HAP-1 (cell line): ENCODE measurements at regions not wholly inside any gene's neighbourhood (a gene's known extent, or its start where the extent isn't known, plus 50 kb on each side); places are given as distances from the start of the nearest gene placed in this dataset.

ENCODE experiments used
- DNase-seq, 2 experiments: peaks; one replicate each; pipeline ENCODE4 v3.0.0-alpha.2; 2016 to 2020; ENCODE audit warnings: low spot score in 2 of 2
- H3K27me3 ChIP-seq: fragments of 250-450 bp; sonication (Bioruptor Pico); 2 replicates; pipeline ENCODE4 v1.5.1; 2020; ENCODE audit warnings: low read depth, mild to moderate bottlenecking, moderate library complexity
- H3K36me3 ChIP-seq: fragments of 250-450 bp; sonication (Bioruptor Pico); replicated peaks from 2 replicates; pipeline ENCODE4 v1.5.1; 2020; ENCODE audit warnings: mild to moderate bottlenecking
- H3K4me1 ChIP-seq: fragments of 250-450 bp; sonication (Bioruptor Pico); 2 replicates; pipeline ENCODE4 v1.5.1; 2020; ENCODE audit warnings: mild to moderate bottlenecking
- H3K4me3 ChIP-seq: fragments of 250-450 bp; sonication (Bioruptor Pico); 2 replicates; pipeline ENCODE4 v1.5.1; 2020; ENCODE audit warnings: mild to moderate bottlenecking, moderate library complexity
- H3K9me3 ChIP-seq: fragments of 250-450 bp; sonication (Bioruptor Pico); 2 replicates; pipeline ENCODE4 v1.5.1; 2020; ENCODE audit warnings: mild to moderate bottlenecking, moderate library complexity
- in situ Hi-C: fragments of 300-500 bp; cut with MboI; formaldehyde crosslinking; loops from 3 replicates; pipeline ENCODE4 v1.14.3; 2020; ENCODE audit warnings: low sequenced_read_pairs, inconsistent platforms, mixed read lengths

DNA sequence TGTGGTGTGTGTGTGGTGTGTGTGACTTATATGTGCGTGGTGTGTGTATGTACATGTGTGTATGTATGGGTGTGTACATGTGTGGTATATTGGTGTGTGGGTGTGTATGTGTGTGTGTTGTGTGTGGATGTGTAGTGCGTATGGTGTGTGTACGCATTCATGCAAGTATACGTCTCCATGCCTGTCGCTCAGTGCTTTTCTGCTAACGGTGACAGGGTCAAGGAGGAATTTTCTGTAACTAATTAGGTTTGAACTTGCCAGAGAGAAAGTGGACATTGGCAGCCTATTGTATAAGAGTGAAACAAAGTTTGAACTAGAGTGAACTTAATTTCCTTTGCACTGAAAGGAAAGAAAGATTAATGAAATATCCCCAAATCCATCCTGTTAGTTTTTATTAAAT is 120.9 kb upstream of the GSC start:
- Histone ChIP-seq H3K4me1 (no peaks in the 10 kb centered on the region), H3K9me3 (no peaks in the 10 kb centered on the region), H3K27me3 (no peaks in the 10 kb centered on the region), H3K4me3 (no peak overlapping the region), H3K36me3 (no peaks in the 10 kb centered on the region)
- no peak for DNase-seq
- in situ Hi-C loops = no loop called here

DNA sequence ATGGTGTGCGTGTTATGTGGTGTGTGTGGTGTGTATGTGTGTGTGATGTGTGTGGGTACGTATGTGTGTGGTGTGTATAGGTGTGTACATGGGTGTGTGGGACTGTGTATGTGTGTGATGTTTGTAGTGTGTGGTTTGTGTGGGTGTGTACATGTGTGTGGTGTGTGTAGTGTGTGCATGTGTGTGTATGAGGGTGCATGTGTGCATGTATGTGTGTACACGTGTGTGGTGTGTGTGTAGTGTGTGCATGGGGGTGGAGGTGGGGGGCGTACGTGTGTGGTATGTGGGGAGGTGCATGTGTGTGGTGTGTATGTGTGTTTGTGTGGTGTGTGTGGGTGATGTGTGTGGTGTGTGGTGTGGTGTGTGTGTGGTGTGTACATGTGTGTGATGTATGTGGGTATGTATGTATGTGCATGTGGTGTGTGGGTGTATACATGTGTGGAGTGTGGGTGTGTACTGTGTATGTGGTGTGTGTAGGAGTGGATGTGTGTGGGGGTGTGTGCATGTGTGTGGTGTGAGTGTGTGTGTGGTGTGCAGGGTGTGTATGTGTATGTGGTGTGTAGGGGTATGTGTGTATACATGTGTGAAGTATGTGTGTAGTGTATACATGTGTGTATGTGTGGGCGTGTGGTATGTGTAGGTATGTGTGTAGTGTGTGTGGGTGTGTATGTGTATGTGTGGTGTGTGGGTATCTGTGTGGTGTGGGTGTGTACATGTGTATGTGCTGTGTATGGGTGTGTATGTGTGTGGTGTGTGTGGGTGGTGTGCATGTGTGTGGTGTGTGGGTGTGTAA is 119.8 kb upstream of the GSC start:
- Histone ChIP-seq H3K4me3 (no peak overlapping the region), H3K27me3 (no peaks in the 10 kb centered on the region), H3K9me3 (no peaks in the 10 kb centered on the region), H3K36me3 (no peaks in the 10 kb centered on the region), H3K4me1 (no peaks in the 10 kb centered on the region)
- in situ Hi-C loops = no loop called here
- no peak for DNase-seq

DNA sequence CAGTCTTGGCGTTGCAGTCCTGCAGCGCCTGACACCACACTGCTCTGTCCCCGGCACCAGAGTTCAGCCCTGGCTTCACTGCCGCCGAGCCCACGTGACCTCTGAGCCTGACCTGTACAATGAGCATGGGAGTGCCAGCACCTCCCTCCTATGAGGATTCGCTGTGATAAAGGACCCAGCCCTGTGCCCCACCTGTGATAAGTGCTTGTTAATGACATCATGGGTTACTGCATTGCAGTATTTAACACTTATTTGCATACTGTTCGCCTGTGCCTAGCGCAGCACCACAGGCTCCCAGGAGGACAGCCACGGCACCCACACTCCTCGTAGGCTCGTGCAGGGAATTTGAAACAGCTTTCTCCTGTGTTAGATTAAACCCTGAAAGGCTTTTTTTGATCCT is 118.2 kb upstream of the GSC start:
- no peaks in the 10 kb centered on the region for H3K4me1 ChIP-seq
- no peaks in the 10 kb centered on the region for H3K36me3 ChIP-seq
- no peak for DNase-seq
- in situ Hi-C loops = no loop called here
- H3K9me3 ChIP-seq = no peaks in the 10 kb centered on the region
- no peaks in the 10 kb centered on the region for H3K27me3 ChIP-seq
- H3K4me3 ChIP-seq = no peak overlapping the region

DNA sequence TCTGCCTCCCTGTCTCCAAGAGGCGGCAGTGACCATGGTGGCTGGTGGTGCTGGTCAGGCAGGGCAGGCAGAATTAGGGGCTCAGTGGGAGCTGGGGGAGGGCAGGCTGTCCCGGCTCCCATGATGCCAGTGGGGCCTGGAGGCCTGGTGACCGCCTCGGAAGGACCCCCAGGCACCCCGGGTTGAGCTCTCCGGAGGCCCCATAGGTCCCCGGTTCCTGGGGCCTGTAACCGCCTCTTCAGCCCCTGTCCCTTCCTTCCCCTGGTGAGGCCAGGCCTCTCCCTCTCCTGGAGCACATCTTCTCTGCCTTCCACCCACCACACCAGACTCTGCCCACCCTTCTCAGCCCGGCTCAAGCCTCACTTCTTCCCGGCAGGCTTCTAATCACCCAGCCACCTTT is 117.7 kb upstream of the GSC start:
- in situ Hi-C loops = no loop called here
- no peak for DNase-seq
- H3K4me3 ChIP-seq = no peak overlapping the region

DNA sequence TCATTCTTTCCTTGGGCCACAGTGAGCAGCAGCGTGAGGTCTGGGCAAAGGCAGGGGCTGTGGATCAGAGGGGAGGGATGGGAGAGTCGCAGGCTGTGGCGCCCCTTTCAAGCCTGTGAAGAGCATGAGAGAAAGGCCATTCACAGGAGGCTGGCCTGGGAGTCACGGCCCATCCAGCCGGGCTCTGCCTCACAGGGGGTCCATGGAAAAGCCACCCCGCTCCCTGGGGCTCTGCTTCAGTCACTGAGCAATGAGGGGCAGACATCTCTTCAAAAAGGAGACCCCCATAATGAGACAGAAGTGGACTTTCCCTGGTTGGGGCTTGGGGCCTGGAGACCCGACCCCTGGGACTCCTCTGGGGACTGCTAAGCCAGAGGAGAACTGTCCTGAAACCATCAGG is 117.0 kb upstream of the GSC start:
- in situ Hi-C loops = no loop called here
- Histone ChIP-seq H3K4me3 (no peak overlapping the region), H3K27me3 (no peaks in the 10 kb centered on the region), H3K9me3 (no peaks in the 10 kb centered on the region), H3K4me1 (no peaks in the 10 kb centered on the region), H3K36me3 (no peaks in the 10 kb centered on the region)
- DNase-seq = no peak

More for the DNA sequence above, 117.7 kb upstream of the GSC start:
- Histone ChIP-seq H3K4me1 (no peaks in the 10 kb centered on the region), H3K9me3 (no peaks in the 10 kb centered on the region), H3K36me3 (no peaks in the 10 kb centered on the region), H3K27me3 (no peaks in the 10 kb centered on the region)

DNA sequence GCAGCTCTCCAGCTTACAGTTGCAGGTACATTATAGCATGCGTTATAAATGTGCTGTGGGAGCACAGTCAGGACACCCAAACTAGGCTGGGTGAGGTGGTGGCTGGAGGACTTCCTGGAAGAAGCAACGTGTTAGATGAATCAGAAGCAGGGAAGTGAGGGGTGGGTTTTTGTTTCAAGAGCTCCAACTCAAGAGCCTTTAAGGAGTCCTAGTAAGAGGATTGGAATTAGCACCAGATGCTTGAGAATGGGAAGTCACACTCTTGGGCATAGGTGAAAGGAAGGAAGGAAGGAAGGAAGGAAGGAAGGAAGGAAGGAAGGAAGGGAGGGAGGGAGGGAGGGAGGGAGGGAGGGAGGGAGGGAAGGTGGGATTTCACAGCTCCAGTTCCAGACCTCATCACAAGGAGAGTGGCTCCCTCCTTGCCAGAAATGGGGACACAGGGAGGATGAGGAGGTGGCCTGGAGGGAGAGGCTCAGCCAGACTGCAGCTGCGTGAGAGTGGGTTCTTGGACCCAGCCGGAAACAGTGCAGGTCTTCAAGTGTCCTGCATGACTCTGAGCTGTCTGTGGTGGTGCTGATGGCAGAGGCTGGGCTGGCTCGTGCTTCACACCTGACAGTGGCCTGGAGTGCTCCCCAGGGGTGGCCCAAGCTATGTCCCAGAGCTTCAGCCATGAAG is 115.7 kb upstream of the GSC start:
- no peaks in the 10 kb centered on the region for H3K27me3 ChIP-seq
- no peaks in the 10 kb centered on the region for H3K36me3 ChIP-seq
- H3K4me1 ChIP-seq = no peaks in the 10 kb centered on the region
- in situ Hi-C loops = no loop called here
- DNase-seq = no peak
- H3K9me3 ChIP-seq = no peaks in the 10 kb centered on the region
- no peak overlapping the region for H3K4me3 ChIP-seq

DNA sequence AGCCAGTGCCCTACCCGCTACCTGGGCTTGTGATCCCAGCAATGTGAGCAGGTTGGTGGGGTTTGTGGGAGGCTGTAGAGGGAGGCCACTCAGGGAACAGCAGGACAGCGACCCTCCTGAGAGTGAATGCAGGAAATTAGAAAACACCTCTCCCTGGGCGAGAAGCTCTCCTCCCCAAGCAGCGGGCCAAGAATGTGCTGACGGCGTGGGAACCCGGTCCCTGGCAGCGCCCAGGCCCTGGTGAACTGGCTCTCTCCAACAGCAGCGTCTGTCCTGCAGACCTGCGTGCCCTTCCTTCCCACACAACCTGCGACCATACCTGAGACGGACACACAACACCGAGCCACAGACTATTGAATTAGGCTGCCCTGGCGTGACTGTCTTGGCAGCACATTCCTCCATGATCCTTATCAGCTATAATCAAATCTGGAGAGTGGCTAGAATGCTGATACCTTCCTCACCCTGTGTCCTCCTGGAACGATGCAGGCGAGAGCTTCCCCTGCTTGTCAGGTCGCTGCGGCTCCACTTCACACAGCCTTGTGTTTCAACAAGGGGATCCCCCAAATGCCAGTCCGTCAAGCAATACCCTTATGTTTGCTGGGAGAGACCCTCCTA is 114.8 kb upstream of the GSC start:
- in situ Hi-C loops = no loop called here
- Histone ChIP-seq H3K36me3 (no peaks in the 10 kb centered on the region), H3K4me3 (no peak overlapping the region), H3K27me3 (no peaks in the 10 kb centered on the region), H3K4me1 (no peaks in the 10 kb centered on the region), H3K9me3 (no peaks in the 10 kb centered on the region)
- no peak for DNase-seq

DNA sequence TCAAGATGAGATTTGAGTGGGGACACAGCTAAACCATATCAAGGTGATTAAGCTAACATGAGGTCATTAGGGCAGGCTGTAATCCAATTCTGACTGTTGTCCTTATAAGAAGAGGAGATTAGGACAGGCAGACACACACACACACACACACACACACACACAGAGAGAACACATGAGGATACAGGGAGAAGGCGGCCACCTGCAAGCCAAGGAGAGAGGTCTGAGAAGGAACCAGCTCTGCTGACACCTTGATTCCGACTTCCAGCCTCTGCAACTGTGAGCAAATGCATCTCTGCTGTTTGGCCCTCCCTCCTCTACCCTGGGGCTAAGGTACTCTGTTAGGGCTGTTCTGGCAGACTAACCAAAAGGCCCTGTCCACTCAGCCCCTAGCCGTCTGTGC is 112.5 kb upstream of the GSC start:
- Histone ChIP-seq H3K4me3 (no peak overlapping the region), H3K36me3 (no peaks in the 10 kb centered on the region), H3K27me3 (no peaks in the 10 kb centered on the region), H3K4me1 (no peaks in the 10 kb centered on the region), H3K9me3 (no peaks in the 10 kb centered on the region)
- DNase-seq = no peak
- in situ Hi-C loops = no loop called here

DNA sequence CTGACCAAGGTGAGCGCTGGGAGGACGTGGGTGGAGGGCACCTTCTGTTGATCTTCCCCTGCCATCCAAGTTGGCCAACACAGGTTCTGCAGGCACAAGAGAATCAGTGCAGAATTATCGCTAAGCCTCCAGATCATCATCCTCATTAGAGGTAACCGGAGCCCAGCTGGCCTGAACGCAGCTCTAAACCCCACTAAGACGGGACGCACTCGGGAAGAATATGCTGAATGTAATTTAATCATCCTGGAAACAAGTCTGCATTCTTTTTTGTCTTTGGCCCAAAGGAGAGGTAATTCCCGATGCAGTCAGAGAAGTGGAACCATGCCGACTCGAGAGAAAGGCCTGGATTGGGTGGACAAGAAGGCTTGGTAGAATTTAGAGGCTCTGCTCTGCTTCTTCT is 111.0 kb upstream of the GSC start:
- in situ Hi-C loops = no loop called here
- peaks cover 3% of the 10 kb centered on the region; the same call in 1 of the 2 replicates for H3K27me3 ChIP-seq
- no peak for DNase-seq

DNA sequence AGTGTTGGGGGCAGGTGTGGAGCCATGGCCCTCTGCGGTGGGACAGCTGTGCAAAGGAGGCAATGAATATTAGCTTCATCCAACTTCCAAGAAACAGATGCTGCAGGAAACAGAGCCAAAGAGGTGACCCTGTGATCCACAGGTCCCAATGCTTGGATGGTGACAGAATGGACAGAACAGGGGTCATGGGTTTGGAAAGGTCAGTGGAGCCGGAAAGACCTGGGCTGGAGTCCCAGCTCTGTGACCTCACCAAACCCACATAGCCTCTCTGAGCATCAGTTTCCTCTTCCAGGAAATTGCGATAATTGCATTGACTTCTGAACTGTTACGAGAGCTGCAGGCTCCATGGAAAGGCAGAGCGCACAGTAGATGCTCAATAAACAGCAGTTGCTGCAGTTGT is 110.2 kb upstream of the GSC start:
- H3K27me3 ChIP-seq = peaks cover 8% of the 10 kb centered on the region; the same call in 1 of the 2 replicates
- H3K9me3 ChIP-seq = no peaks in the 10 kb centered on the region
- H3K4me1 ChIP-seq = no peaks in the 10 kb centered on the region
- DNase-seq = no peak
- H3K4me3 ChIP-seq = no peak overlapping the region
- no peaks in the 10 kb centered on the region for H3K36me3 ChIP-seq
- in situ Hi-C loops = no loop called here

More for the DNA sequence above, 111.0 kb upstream of the GSC start:
- no peaks in the 10 kb centered on the region for H3K9me3 ChIP-seq
- no peaks in the 10 kb centered on the region for H3K4me1 ChIP-seq
- no peaks in the 10 kb centered on the region for H3K36me3 ChIP-seq
- H3K4me3 ChIP-seq = no peak overlapping the region

DNA sequence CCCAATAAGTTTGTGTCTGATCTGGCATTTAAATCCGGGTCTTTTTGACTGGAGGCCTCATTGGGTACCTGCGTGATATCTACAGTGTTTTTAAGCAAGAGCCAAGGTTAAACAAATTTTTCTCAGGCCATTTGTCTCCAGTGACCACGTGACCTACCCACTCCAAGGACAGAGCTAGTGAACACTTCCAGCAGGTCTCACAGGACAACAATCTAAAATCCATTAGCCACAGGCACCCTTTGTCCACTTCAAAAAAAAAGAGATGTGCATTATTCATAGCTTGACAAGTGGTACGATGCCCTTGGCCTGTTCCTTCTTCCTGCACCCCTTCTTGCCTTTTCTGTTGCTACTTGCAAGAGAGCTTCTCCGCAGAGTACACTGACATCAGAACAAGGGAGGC is 109.6 kb upstream of the GSC start:
- Histone ChIP-seq H3K4me3 (no peak overlapping the region), H3K4me1 (no peaks in the 10 kb centered on the region), H3K36me3 (no peaks in the 10 kb centered on the region), H3K9me3 (no peaks in the 10 kb centered on the region), H3K27me3 (peaks cover 8% of the 10 kb centered on the region; the same call in 1 of the 2 replicates)
- no peak for DNase-seq
- in situ Hi-C loops = no loop called here

DNA sequence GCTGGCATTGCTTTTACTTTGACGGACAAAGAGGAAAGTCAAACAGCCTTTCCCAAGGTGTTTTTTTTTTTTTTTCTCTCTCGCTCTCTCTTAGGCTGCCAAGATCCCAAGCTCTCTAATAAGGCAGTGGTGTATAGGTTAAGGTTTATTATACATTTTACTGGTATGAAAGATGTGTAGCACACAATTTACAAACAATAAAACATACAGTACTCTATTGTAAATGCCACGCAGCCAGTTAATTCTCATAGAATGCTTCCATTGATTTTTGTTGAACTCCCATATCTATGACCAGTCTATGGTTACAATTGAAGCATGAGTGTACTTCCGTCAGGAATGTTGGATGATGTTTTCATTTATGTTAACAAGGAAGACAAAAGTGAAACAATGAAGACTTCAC is 106.4 kb upstream of the GSC start:
- H3K36me3 ChIP-seq = no peaks in the 10 kb centered on the region
- DNase-seq = no peak
- peaks cover 17% of the 10 kb centered on the region; the same call in 1 of the 2 replicates for H3K27me3 ChIP-seq
- H3K9me3 ChIP-seq = no peaks in the 10 kb centered on the region
- in situ Hi-C loops = no loop called here
- no peaks in the 10 kb centered on the region for H3K4me1 ChIP-seq
- no peak overlapping the region for H3K4me3 ChIP-seq

DNA sequence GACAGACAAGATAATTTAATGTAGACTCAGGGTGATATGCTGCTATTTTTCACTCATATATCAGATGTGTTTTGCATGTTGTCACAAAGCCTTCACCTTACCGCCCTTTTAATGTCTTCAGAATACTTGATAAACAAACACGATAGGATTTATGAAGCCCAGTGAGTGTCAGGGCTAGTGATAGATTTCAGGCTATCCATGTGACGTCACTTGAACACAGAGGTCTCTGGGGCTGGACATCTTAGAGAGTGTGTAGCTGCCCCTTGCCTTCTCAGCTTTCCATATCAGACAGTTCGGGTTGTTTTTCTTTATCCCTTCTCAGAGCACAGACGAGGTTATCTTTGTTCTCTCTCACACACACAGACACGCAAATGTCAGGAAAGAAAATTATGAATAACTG is 105.3 kb upstream of the GSC start:
- in situ Hi-C loops = no loop called here
- Histone ChIP-seq H3K36me3 (no peaks in the 10 kb centered on the region), H3K9me3 (no peaks in the 10 kb centered on the region), H3K27me3 (peaks cover 24% of the 10 kb centered on the region; the same call in 1 of the 2 replicates), H3K4me1 (no peaks in the 10 kb centered on the region), H3K4me3 (no peak overlapping the region)
- DNase-seq = no peak

DNA sequence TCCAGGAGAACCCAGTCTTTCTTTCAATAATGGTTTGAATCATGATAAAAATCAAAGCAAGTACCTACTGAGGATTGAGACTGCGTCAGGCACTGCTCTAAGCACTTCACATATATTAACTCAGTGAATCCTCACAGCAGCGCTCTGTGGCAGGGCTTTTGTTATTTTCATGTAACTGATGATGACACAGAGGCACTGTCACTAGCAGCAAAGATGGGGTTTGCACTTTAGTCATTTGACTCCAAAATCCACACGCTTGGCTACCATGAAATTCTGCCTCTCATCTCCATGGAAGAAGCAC is 98.8 kb upstream of the GSC start:
- Histone ChIP-seq H3K9me3 (no peaks in the 10 kb centered on the region), H3K36me3 (no peaks in the 10 kb centered on the region), H3K27me3 (peaks cover 22% of the 10 kb centered on the region), H3K4me1 (peaks cover 11% of the 10 kb centered on the region), H3K4me3 (no peak overlapping the region)
- in situ Hi-C loops = no loop called here
- no peak for DNase-seq
